22Rv1 (cell line): ENCODE measurements at regions not wholly inside any gene's neighbourhood (a gene's known extent, or its start where the extent isn't known, plus 50 kb on each side); places are given as distances from the start of the nearest gene placed in this dataset.

Experiments
- H3K27ac ChIP-seq: fragments of 450-650 bp; 2 replicates; pipeline ENCODE4 v1.5.1; 2017
- ZFX ChIP-seq: fragments of 450-650 bp; IDR thresholded peaks from 2 replicates; pipeline ENCODE4 v1.6.1; 2017; ENCODE audit warnings: antibody characterized with exemption, borderline replicate concordance
- TF ChIP-seq, protein P1 (sequence below): fragments of 450-650 bp; IDR thresholded peaks from 2 replicates; pipeline ENCODE4 v1.5.1; 2017; ENCODE audit warnings: mild to moderate bottlenecking

DNA sequence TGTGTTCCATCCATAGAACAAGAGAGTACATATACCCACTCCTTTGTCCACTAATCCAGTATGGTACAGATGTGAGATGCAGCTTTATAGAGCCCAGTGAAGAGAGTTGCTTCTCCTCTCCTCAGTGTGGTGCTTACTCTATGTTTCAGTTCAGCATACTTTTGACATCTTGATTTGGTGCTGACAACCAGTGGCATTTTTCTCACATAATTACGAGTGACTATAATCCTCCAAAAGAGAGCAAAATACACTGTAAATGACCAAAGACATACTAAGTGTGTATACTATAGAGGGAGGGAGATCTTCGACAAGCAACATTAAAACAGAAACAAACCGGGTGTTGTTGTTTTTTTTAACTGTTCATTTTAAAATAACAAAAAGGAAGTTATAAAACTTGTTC lies 191.5 kb downstream of the KLHL28 start:
- H3K27ac ChIP-seq, result no peak overlapping the region
- no peak for TF ChIP-seq ZFX
- TF ChIP-seq, protein P1, sequence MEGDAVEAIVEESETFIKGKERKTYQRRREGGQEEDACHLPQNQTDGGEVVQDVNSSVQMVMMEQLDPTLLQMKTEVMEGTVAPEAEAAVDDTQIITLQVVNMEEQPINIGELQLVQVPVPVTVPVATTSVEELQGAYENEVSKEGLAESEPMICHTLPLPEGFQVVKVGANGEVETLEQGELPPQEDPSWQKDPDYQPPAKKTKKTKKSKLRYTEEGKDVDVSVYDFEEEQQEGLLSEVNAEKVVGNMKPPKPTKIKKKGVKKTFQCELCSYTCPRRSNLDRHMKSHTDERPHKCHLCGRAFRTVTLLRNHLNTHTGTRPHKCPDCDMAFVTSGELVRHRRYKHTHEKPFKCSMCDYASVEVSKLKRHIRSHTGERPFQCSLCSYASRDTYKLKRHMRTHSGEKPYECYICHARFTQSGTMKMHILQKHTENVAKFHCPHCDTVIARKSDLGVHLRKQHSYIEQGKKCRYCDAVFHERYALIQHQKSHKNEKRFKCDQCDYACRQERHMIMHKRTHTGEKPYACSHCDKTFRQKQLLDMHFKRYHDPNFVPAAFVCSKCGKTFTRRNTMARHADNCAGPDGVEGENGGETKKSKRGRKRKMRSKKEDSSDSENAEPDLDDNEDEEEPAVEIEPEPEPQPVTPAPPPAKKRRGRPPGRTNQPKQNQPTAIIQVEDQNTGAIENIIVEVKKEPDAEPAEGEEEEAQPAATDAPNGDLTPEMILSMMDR, result no peak

DNA sequence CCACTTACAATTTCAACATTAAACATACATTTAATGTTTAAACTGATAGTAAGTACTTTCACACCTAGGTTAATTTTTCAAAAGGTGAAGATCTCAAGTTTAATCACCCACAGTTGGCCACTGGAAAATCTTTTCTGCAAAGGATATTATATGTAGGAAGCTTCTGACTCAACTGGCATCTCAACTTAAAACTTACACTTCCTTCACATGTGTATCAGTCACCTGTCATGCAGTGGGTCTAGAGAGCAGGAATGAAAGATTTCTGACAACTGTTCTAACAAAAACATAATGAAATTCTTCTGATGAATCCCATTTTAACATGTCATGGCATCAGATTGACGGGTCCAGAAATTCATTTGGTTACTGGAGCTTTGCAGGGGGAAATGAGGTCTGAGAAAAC lies 192.8 kb downstream of the KLHL28 start:
- no peak overlapping the region for H3K27ac ChIP-seq
- TF ChIP-seq, protein P1, result no peak
- TF ChIP-seq ZFX, result no peak

DNA sequence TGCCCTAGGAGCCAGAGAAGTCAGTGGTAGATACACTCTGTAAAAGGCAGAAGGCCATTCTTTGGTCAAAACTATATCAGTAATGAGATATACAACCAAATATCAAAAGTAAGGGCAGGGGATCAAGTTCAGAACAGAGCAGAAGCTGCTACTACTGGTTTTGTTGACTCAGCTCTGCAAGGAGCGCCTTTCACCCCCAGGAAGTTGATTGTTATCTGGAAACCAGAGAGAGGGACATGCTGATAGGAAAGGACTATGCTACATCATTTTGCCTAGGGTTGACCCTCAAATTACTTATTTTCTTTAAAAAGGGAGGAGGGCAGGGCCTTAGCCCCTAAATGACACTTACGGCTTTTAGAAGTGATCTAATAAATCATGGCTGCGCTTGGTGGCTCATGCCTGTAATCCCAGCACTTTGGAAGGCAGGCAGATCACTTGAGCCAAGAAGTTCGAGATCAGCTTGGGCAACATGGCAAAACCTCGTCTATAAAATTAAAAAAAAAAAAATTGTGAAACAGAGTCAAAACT lies 194.0 kb downstream of the KLHL28 start:
- no peak for TF ChIP-seq ZFX
- TF ChIP-seq, protein P1, result no peak
- no peak overlapping the region for H3K27ac ChIP-seq

DNA sequence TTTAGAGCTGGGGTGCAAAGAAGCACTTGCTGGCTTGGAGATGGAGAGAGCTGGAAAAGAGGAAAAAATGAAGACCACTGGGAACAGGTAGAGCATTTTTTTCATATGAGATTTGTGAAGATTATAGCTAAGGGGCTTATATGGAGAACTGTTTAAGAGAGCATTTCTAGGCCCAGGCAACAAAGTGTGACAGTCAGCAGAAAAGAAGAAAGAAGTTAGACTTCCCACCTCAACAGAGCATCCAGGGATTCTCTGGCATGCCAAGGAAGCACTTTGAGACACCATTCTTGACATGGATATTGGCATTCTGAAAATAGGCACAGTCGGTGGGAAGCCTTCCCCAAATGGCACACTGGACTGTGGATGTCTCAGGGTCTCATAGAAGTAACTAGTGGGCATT lies 195.5 kb downstream of the KLHL28 start:
- H3K27ac ChIP-seq, result no peak overlapping the region
- TF ChIP-seq ZFX, result no peak

DNA sequence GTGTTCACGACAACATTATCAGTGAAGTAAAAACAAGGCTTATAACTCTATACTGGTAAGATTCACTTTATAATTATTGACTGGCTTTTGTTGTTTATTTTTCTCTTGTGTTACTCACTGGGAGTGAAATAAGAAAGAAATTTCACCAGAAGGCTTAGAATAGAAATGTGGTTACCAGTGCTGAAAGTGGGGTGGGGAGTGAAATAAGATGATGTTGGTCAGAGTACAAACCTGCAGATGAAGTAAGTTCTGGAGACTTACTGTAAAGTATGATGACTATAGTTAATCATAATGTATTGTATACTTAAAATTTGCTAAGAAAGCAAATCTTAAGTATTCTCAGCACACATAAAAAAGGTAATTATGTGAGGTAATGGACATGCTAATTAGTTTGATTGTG lies 198.4 kb downstream of the KLHL28 start:
- no peak overlapping the region for H3K27ac ChIP-seq
- TF ChIP-seq ZFX, result no peak
- TF ChIP-seq, protein P1, result no peak

DNA sequence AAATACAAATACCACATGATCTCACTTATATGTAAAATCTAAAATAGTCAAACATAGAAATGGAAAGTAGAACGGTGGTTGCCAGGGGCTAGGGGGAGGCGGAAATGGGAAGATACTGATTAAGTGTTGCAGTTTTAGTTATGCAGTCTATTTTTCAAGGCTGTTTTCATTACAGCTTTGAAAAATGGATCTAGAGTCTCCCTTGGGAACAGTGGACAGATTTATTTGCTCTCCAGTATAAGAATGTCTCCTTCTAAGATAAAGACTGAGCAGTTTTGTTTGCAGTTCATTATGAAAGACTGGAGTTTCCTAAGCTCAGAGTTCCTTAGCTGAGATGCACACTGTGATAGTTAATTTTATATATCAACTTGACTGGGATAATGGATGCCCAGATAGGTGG lies 202.5 kb downstream of the KLHL28 start:
- H3K27ac ChIP-seq, result no peak overlapping the region
- TF ChIP-seq ZFX, result no peak
- TF ChIP-seq, protein P1, result no peak

DNA sequence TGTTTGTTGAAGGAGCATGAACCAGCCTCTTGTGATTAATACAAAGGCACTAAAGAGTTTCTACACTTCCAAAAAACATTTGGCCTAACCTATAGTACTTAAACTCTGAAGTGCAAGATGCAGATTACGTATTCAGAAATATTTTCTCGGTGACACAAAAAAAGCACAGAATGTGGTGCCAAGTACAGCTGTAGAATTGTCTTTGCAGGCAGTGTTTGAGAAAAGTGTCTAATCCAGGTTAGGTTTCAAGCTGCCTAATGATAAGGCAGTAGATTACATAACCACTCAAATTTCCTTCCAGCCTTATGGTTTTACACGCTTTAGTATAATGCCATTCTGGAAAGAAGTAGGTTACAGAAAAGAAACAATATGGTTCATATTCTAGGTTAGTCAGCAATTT lies 205.2 kb downstream of the KLHL28 start:
- H3K27ac ChIP-seq, result no peak overlapping the region
- no peak for TF ChIP-seq ZFX
- TF ChIP-seq, protein P1, result no peak

DNA sequence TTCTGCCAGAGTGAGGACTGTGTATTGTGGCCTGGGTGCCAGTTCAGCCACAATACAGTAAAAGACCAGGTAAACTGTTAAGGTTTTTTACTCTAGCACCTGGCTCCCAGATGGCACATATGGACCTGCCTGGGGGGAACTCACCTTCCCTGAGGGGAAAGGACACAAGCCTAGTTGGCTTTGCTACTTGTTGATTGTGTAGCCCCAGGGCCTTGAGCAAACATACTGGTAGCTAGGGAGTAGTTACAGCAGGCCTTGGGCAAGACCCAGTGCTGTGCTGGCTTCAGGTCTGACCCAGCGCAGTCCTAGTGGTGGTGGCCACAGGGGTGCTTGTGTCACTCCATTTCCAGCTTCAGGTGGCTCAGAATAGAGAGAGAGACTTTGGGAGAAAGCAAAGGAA lies 216.4 kb downstream of the KLHL28 start:
- TF ChIP-seq ZFX, result no peak
- TF ChIP-seq, protein P1, result no peak
- no peak overlapping the region for H3K27ac ChIP-seq
